Astrocyte (in vitro differentiated cells and primary cell): ENCODE measurements at regions not wholly inside any gene's neighbourhood (a gene's known extent, or its start where the extent isn't known, plus 50 kb on each side); places are given as distances from the start of the nearest gene placed in this dataset.

Experiments used
- CTCF ChIP-seq: IDR thresholded peaks from 2 replicates; pipeline ENCODE4 v1.5.1; 2011; ENCODE audit warnings: low read depth, mild to moderate bottlenecking, inconsistent platforms, low read length, moderate library complexity; ENCODE audit not compliant: insufficient read depth
- EZH2 ChIP-seq: IDR thresholded peaks from 2 replicates; pipeline ENCODE4 v1.6.1; 2012; ENCODE audit warnings: mild to moderate bottlenecking, low read length, inconsistent platforms; ENCODE audit not compliant: insufficient read depth

GRCh38 chr18:73681912-73682311 lies 465.7 kb downstream of the FBXO15 start:
- no peak for TF ChIP-seq CTCF
- TF ChIP-seq EZH2, result no peak
